ENCODE measurements at regions not wholly inside any gene's neighbourhood (a gene's known extent, or its start where the extent isn't known, plus 50 kb on each side); places are given as distances from the start of the nearest gene placed in this dataset.

GRCh38 chr2:55973673-55974072, 50.1 kb upstream of the EFEMP1 start:
- DNase-seq (ENCODE audit: low spot score) = no peak

- DNase-seq (ENCODE audit: low spot score) = no peak
Measured at GRCh38 chr2:55976681-55977080, 53.1 kb upstream of the EFEMP1 start.

DNA sequence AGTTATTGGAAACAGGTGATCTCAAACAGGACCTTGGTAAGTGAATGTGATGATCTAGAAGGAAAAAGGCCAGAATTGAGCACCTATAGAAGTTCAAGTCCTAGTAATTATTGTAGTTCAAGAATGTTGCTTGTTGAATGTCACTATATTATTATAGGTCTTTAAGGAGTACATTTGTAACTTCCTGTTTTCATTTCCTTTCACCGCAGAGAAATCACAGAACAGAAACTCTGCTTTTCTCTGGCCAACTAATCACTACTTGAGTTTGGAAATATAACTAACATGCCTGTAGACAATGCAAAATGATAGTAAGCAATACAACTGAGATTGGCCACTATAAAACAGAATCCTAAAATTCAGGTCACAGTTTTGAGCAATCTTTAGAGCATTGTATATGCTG, 61.8 kb upstream of the EFEMP1 start:
- no peak for DNase-seq (ENCODE audit: low spot score)

- DNase-seq (ENCODE audit: low spot score) = no peak
Measured at GRCh38 chr2:55986001-55986400, 62.4 kb upstream of the EFEMP1 start.

GRCh38 chr2:55986700-55987440, 63.3 kb upstream of the EFEMP1 start:
- DNase-seq (ENCODE audit: low spot score) = no peak

GRCh38 chr2:55989405-55989804, 65.8 kb upstream of the EFEMP1 start:
- no peak for DNase-seq (ENCODE audit: low spot score)

GRCh38 chr2:55992455-55992854, 68.9 kb upstream of the EFEMP1 start:
- no peak for DNase-seq (ENCODE audit: low spot score)

GRCh38 chr2:55993685-55994084, 70.1 kb upstream of the EFEMP1 start:
- DNase-seq (ENCODE audit: low spot score) = no peak

- DNase-seq (ENCODE audit: low spot score) = no peak
Measured at GRCh38 chr2:55995211-55995610, 71.6 kb upstream of the EFEMP1 start.

DNA sequence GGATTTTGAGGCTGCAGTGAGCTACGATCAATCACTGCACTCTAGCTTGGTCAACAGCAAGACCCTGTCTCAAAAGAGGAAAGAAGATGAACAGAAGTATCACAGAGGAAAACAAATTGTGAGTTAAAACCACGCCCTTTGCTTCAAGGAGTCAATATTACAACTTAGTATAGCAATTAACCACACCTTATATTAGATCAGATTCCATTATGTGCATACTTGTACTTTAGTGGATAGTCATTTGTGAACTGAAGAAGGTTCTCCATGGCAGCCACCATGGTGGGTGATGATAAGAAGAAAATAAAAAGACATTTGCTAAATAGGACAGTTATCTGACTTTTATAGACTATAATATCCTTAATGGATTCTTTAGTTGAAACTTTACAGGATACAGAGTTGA, 72.3 kb upstream of the EFEMP1 start:
- no peak for DNase-seq (ENCODE audit: low spot score)

- DNase-seq (ENCODE audit: low spot score) = no peak
Measured at GRCh38 chr2:55999231-55999630, 75.6 kb upstream of the EFEMP1 start.

- DNase-seq (ENCODE audit: low spot score) = no peak
Measured at GRCh38 chr2:55999790-56000189, 76.2 kb upstream of the EFEMP1 start.

- DNase-seq (ENCODE audit: low spot score) = no peak
Measured at GRCh38 chr2:56001947-56002346, 78.4 kb upstream of the EFEMP1 start.

DNA sequence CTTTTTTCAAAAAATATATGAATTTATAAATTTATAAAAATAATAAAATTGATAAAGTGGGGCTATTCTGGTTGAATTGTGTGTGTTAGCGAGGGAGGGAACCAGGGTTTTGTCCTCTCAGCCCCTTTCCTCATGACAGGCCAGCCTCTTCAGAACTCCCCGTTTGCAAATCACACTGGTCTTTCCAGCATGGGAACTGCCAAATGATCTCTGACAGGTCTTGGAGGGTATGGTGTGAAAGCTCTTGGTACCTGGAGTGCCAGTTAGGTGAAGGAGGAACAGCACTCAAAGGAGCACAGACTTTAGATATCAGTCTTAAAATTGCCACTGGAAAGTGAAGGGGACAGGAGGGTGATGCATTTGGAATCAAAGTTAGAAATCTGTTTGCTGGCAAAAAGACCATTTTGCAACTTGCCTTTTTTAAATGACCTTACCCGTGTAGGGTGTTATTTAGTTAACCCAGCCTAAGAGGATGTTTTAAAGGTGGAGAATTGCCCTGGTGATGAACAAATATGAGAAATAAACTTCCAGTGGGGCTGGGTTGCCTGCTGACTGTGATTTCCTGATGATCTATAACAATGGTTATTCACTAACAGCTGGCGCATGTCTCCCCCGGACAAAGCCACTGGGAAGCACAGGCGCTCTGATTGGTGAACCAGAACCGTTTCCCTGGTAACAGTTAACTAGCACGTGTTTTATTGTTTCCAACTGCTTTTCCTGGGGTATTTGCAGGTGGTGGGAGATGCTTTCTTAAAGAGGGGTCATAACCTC, 85.3 kb upstream of the EFEMP1 start:
- peak; percentile 74 for DNase-seq (ENCODE audit: low spot score)

DNA sequence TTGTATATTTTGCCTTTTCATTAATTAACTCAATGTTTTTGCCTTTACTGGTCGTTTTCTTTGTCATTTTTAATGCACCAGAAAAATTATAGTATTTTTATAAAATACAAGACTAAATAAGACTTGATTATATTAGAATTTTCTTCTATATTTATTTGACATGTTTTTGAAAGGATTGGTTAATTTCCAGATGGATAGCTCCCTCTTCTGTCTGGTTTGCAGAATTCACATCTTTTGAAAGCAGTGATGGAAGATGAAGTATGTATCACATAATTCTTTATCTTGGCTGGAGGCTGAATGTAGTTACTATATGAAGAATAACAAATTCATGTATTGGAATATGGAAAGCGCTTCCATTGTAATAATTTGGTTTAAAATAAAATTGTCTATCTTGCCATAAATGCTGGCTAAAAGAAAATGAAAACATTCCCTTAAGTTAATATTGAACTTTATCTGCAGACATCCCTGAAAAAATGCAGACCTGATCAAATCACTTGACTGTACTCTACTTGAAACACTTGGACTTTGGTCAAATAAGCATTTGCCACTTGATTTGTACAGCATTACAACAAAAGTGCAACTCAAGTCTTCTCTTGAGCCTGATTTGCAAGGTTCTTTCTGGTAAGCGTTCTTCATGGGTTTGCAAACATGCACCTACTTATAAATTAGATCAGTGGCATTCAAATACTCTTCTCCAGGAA, 86.3 kb upstream of the EFEMP1 start:
- no peak for DNase-seq (ENCODE audit: low spot score)

DNA sequence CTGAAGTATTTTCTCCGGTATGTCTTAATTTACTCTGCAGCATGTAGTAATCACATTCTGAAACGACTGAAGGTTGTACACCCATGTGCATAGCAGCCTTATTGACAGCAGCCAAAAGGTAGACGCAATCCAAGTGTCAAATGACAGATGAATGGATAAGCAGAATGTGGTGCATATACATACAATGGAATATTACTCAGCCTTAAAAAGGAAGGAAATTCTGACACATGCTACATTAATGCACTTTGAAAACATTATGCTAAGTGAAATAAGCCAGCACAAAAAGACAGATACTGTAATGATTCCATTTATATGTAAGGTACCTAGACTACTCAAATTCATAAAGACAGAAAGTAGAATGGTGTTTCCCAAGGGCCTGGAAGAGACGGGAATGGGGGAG, 88.0 kb upstream of the EFEMP1 start:
- DNase-seq (ENCODE audit: low spot score) = no peak

- DNase-seq (ENCODE audit: low spot score) = no peak
Measured at GRCh38 chr2:56012221-56012765, 88.7 kb upstream of the EFEMP1 start.

- no peak for DNase-seq (ENCODE audit: low spot score)
Measured at GRCh38 chr2:56013475-56013874, 89.9 kb upstream of the EFEMP1 start.

GRCh38 chr2:56014046-56014730, 90.6 kb upstream of the EFEMP1 start:
- peak; percentile 17 for DNase-seq (ENCODE audit: low spot score)

GRCh38 chr2:56015711-56016115, 92.1 kb upstream of the EFEMP1 start:
- DNase-seq (ENCODE audit: low spot score) = peak; percentile 28

- DNase-seq (ENCODE audit: low spot score) = no peak
Measured at GRCh38 chr2:56017784-56018183, 94.2 kb upstream of the EFEMP1 start.

- no peak for DNase-seq (ENCODE audit: low spot score)
Measured at GRCh38 chr2:56018267-56018666, 94.7 kb upstream of the EFEMP1 start.

All from iPS-NIHi11 (cell line).